HEK293 (cell line): ENCODE measurements at regions not wholly inside any gene's neighbourhood (a gene's known extent, or its start where the extent isn't known, plus 50 kb on each side); places are given as distances from the start of the nearest gene placed in this dataset.

Source experiments
- SP2 ChIP-seq: fragments of 450-650 bp; formaldehyde crosslinking; IDR thresholded peaks from 2 replicates; pipeline ENCODE4 v1.5.1; 2016; ENCODE audit warnings: missing biosample characterization, missing genetic modification characterization
- ZNF621 ChIP-seq: fragments of 450-650 bp; formaldehyde crosslinking; IDR thresholded peaks from 2 replicates; pipeline ENCODE4 v1.5.1; 2017; ENCODE audit warnings: missing biosample characterization, missing genetic modification characterization
- ZNF654 ChIP-seq: fragments of 450-650 bp; formaldehyde crosslinking; IDR thresholded peaks from 2 replicates; pipeline ENCODE4 v1.5.1; 2016; ENCODE audit warnings: low read depth, missing biosample characterization, missing genetic modification characterization

- no peak for TF ChIP-seq ZNF621
- no peak for TF ChIP-seq ZNF654 (tag by site-specific recombination)
- no peak for TF ChIP-seq SP2 (tag by site-specific recombination)
Measured at GRCh38 chr12:104863296-104863948, 94.7 kb downstream of the SLC41A2 start.
